ENCODE measurements at regions not wholly inside any gene's neighbourhood (a gene's known extent, or its start where the extent isn't known, plus 50 kb on each side); places are given as distances from the start of the nearest gene placed in this dataset.

DNA sequence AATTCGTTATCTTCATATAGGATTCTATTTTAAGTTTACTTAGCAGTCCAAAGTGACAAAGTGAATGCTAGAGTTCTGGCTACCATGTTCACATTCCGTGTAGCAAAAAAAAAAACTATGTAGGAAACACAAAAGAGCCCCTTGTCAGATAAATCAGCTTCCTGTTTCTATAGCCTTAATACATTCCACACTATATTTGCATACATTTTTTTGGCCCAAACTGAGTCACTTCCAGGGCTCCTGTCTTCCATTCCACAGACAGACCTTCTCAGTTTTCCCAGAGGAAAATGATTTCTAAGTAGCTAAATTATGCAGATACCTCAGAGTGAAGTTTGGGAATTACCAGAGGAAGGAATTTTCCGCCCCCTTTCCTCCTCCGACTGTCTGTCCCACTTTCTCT, 841.9 kb upstream of the HS3ST1 start:
- Histone ChIP-seq H3K27me3 (no peaks in the 10 kb centered on the region), H3K4me1 (no peaks in the 10 kb centered on the region), H3K9me3 (peaks cover 0 to 3% (median 0%) of the 10 kb centered on the region in 4 donors), H3K27ac (no peak overlapping the region), H3K4me3 (no peak overlapping the region), H3K36me3 (no peaks in the 10 kb centered on the region)
- WGBS, 2 donors, result 17 to 22% methylated on average over 4 of the region's 4 CpGs
- DNase-seq (ENCODE audit: low spot score in 2 of 2), result no peak
- TF ChIP-seq, protein P1, sequence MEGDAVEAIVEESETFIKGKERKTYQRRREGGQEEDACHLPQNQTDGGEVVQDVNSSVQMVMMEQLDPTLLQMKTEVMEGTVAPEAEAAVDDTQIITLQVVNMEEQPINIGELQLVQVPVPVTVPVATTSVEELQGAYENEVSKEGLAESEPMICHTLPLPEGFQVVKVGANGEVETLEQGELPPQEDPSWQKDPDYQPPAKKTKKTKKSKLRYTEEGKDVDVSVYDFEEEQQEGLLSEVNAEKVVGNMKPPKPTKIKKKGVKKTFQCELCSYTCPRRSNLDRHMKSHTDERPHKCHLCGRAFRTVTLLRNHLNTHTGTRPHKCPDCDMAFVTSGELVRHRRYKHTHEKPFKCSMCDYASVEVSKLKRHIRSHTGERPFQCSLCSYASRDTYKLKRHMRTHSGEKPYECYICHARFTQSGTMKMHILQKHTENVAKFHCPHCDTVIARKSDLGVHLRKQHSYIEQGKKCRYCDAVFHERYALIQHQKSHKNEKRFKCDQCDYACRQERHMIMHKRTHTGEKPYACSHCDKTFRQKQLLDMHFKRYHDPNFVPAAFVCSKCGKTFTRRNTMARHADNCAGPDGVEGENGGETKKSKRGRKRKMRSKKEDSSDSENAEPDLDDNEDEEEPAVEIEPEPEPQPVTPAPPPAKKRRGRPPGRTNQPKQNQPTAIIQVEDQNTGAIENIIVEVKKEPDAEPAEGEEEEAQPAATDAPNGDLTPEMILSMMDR (IDR thresholded peaks at IDR 0.05), result no peak

DNA sequence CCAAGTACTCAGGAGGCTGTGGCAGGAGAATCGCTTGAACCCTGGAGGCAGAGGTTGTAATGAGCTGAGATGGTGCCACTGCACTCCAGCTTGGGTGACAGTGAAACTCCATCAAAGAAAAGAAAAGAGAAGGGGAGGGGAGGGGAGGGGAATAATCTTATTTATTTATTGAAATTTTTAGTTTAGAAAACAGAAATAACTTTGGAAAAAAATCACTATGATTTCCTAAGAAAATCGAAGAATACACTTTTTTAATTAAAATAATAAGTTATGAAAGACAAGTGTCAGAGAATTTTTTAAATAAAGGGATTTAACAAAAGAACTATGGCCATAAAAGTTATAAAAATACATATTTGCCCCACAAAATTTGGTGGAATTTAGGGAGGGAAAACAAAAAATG, 836.9 kb upstream of the HS3ST1 start:
- Histone ChIP-seq H3K27ac (no peak overlapping the region), H3K9me3 (no peaks in the 10 kb centered on the region), H3K27me3 (no peaks in the 10 kb centered on the region), H3K4me3 (no peak overlapping the region), H3K36me3 (no peaks in the 10 kb centered on the region), H3K4me1 (no peaks in the 10 kb centered on the region)
- 85% methylated on average over 2 of the region's 2 CpGs for WGBS, 2 donors
- TF ChIP-seq EP300 (IDR thresholded peaks at IDR 0.05) (no peak), POLR2A (IDR thresholded peaks at IDR 0.05) (no peak)
- TF ChIP-seq, protein P1 (IDR thresholded peaks at IDR 0.05), result no peak
- DNase-seq (ENCODE audit: low spot score in 2 of 2), result no peak

DNA sequence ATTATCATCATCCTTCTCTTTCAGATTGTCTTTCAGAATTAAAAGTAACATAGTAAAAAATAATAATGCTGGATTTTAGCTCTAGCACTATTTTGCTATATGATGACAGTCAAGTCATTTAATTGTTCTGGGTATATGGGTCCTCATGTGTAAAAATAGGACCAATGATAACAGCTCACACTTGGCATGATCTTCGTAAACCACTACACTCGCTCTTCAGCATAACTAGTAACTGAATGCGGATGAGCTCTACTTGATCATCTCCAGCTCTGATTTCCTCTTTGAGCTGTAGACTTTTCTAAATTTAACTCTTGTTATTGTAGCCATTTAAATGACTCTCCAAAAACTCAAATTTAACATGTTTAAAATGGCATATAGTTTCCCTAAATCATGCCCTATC, 831.8 kb upstream of the HS3ST1 start:
- Histone ChIP-seq H3K27ac (no peak overlapping the region), H3K36me3 (no peaks in the 10 kb centered on the region), H3K27me3 (no peaks in the 10 kb centered on the region), H3K9me3 (no peaks in the 10 kb centered on the region), H3K4me3 (no peak overlapping the region), H3K4me1 (no peaks in the 10 kb centered on the region)
- WGBS, 2 donors, result 93 to 96% methylated on average over 3 of the region's 3 CpGs
- TF ChIP-seq POLR2A (IDR thresholded peaks at IDR 0.05) (no peak), EP300 (IDR thresholded peaks at IDR 0.05) (no peak)
- TF ChIP-seq, protein P1 (IDR thresholded peaks at IDR 0.05), result no peak
- DNase-seq (ENCODE audit: low spot score in 2 of 2), result no peak

DNA sequence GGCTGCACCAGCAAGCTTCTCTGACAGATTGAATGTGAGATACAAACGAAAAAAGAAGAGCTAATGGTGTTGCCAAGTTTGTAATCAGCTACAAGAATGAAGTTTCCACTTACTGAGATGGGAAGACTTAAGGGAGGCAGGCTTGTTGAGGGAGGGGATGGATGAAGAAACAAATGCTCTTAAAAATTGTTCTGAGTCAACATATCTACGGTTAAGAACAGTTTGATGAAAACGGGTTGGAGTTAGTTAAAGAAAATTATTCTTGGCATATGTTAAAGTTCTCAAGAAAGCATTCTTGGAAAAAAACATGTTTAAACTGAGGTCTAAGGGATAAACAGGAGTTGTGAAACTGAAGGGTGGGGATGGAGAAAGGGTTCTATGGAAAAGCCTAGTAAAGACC, 816.3 kb upstream of the HS3ST1 start:
- TF ChIP-seq EP300 (IDR thresholded peaks at IDR 0.05), result no peak
- no peak for TF ChIP-seq POLR2A (IDR thresholded peaks at IDR 0.05)
- TF ChIP-seq, protein P1 (IDR thresholded peaks at IDR 0.05), result no peak
- Histone ChIP-seq H3K9me3 (no peaks in the 10 kb centered on the region), H3K4me1 (no peaks in the 10 kb centered on the region), H3K36me3 (no peaks in the 10 kb centered on the region), H3K4me3 (no peak overlapping the region), H3K27me3 (no peaks in the 10 kb centered on the region), H3K27ac (no peak overlapping the region)
- DNase-seq (ENCODE audit: low spot score in 2 of 2), result no peak
- whole genome bisulfite sequencing, 2 donors, result 42 to 63% methylated on average over 3 of the region's 3 CpGs

DNA sequence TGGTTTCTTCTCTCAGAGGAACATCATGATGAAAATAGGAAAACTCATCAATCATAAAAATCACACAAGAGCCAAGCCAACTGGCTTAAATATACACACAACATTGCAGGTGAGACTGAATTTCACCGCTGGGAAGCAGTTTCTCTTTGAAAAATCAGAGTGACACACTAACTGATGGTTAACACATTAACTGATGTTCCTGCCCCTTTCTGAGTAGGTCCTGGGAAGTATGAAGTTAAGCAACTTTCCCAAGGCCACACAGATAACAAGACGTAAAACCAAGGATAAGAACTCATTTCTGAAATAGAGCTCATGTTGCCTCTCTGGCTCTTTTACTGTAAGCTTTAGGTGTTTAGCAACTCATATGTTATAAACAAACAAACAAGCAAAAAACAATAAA, 813.7 kb upstream of the HS3ST1 start:
- TF ChIP-seq, protein P1 (IDR thresholded peaks at IDR 0.05), result no peak
- TF ChIP-seq EP300 (IDR thresholded peaks at IDR 0.05) (no peak), POLR2A (IDR thresholded peaks at IDR 0.05) (no peak)

More for the DNA sequence above, 813.7 kb upstream of the HS3ST1 start:
- no peaks in the 10 kb centered on the region for H3K9me3 ChIP-seq
- H3K4me1 ChIP-seq, result no peaks in the 10 kb centered on the region
- no peak overlapping the region for H3K27ac ChIP-seq
- H3K36me3 ChIP-seq, result no peaks in the 10 kb centered on the region
- H3K27me3 ChIP-seq, result no peaks in the 10 kb centered on the region
- DNase-seq (ENCODE audit: low spot score in 2 of 2), result no peak
- H3K4me3 ChIP-seq, result no peak overlapping the region
- 87 to 92% methylated on average over 2 of the region's 2 CpGs for WGBS, 2 donors

All from tibial nerve (tissue), 4 donors.